GM19397 (cell line): ENCODE measurements at regions not wholly inside any gene's neighbourhood (a gene's known extent, or its start where the extent isn't known, plus 50 kb on each side); places are given as distances from the start of the nearest gene placed in this dataset.
"Not testable (repeated sequence)": the region's sequence is repeated elsewhere in the genome, so short reads cannot be mapped to it uniquely, and the experiment has no call there.

Source experiments
- ATAC-seq: cut with Tn5 transposase; IDR thresholded peaks from one replicate; pipeline ENCODE4 v1.9.1; 2021; ENCODE audit warnings: mild to moderate bottlenecking, moderate library complexity; ENCODE audit not compliant: unreplicated experiment

DNA sequence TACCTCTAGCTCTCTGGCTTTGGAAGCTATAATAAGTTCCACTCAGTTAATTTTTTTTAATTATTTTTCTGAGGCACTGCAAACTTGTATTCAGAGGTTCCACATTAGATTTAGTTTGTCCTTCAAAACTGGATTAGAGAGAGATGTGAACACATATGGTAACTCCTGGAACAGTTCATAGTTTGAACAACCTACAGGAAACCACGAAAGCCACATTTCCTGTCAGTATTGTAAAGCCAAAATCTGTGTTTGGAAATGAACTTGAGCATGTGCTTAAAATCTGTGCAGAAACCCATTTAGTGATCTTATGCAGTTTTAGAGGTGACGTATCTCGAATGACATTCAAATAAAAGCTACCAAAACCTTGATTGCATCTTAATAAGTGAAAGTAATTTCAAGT, 1952.0 kb downstream of the OLFM4 start:
- ATAC-seq: no peak

DNA sequence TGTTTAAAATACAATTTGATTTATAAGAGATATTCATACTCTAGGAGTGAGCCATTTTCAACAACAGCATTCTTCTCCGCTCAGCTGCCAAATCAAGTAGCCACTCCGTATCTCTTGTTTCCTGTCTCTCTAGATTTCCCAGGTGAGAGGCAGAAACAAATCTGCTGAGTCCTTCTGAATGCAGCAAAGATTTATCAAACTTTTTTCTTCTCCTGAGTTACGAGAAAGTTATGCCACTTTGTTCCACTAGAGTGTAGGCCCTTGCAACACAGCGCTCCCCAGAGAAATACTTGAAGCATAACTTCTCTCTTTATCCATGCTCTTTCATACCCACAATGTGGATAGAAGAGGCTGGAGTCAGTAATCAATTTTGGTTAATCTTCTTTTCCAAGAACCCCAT, 1960.8 kb downstream of the OLFM4 start:
- ATAC-seq: no peak

DNA sequence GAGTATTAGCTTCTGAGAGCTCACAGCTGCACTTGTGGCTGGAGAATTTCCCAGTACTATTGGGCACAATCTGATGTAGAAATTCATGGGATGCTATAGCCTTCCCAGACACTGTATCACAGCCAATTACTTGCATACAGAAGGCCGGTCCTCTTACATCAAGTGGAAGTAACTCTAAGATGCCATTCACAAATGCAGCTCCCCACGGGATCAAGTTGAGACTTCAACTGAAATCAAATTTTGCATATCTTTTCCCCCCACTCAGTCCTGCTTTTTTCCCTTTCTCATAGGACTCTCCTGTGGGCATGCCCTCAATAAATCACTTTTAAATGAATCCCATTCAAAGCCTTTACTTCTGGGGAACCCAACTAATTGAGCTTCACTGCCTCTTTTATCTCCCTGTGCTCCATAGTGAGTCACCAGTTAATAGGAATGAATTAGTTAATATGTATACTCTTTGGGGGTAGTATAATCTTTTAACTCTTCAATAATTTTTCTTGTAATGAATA, 1970.8 kb downstream of the OLFM4 start:
- no peak for ATAC-seq

GRCh38 chr13:55000043-55000442, 1971.4 kb downstream of the OLFM4 start:
- no peak for ATAC-seq

DNA sequence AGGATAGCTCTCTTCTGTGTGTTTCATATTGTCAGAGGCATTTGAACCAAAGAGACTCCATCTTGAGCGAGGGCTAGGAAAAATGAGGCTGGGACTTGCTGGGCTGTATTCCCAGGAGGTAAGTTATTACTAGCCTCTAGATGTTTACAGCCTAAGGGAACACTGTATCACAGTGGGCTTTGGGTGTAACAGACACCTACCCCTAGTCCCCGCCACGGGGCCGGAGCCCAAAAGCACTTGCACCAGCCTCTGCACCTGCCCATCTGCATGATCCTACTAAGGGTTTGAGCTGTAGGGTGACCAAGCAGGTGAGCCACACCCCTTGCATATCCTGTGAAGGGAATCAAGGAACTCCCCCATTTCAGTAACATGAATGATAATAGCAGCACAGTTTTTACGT, 1972.2 kb downstream of the OLFM4 start:
- no peak for ATAC-seq

DNA sequence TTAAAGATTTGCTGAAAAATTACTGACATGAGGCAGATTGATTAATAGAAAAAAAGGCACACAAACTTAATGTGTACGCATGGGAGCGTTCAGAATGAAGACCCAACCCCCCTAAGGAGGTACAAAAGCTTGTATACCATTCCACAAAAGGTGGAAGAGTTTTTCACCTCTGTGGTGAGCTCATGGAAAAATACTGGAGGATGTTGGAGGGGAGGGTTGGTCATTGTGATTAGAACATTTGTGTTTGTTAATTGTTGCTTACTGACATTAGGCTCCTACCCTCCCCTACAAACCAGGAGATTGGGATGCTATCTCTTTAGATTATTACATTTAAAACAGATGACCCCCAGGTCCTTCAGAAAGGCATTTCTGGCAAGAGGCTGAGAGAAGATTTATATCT, 1973.3 kb downstream of the OLFM4 start:
- no peak for ATAC-seq

DNA sequence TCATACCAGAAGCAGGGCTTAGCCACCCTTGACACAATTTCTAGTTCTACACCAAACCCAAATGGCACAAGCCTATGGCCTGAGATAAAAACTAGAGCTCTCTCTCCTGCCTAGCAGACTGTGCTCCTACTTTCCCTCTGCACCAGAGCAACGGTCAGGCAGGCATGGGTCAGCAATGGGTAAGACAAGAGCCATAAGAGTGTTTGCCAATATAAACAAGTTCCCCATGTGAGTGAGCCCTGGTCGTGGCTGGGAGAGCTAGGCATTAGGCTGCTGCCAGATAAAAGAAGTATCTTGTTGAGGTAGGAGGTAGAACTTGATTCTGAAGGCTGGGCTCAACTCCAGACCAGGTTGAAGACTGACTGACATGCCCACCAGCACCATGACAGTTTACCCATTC, 1979.1 kb downstream of the OLFM4 start:
- no peak for ATAC-seq

GRCh38 chr13:55013051-55013450, 1984.4 kb downstream of the OLFM4 start:
- ATAC-seq: no peak

- ATAC-seq: no peak
Observed at GRCh38 chr13:55029280-55029679, 2000.7 kb downstream of the OLFM4 start.

DNA sequence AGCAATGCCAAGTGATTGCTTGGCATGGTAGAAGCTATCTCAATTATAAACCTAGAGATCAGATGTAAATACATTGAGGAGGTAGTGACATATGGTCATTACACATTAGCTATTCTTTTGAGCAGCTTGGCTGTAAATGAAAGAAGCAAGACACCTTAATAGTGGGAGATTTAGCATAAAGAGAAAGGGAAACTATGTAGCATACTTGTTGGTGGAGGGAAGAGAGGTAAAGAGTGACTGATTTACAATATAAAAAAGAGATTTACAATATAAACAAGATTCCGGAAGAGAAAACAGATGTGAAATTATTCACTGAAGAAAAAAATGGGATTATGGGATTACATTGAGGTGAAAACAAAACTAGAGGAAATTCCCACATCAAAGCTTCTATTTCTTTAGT, 2009.6 kb downstream of the OLFM4 start:
- ATAC-seq: no peak

- not testable (repeated sequence) for ATAC-seq
Observed at GRCh38 chr13:55053891-55054550, 2025.4 kb downstream of the OLFM4 start.

DNA sequence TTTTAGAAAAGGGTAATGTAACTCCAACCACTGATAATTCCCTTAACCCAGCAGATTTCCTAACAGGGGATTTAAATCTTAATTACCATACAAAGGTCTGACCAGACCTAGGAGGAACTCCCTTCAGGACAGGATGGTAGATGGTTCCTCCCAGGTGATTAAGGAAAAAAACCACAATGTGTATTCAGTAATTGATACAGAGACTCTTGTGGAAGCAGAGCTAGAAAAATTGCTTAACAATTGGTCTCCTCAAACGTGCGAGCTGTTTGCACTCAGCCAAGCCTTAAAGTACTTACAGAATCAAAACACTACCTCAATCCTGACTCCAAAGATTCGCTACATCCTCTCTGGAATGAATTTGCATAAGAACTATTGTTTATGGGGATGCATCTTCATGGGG, 2027.1 kb downstream of the OLFM4 start:
- not testable (repeated sequence) for ATAC-seq

GRCh38 chr13:55062662-55063061, 2034.0 kb downstream of the OLFM4 start:
- no peak for ATAC-seq

DNA sequence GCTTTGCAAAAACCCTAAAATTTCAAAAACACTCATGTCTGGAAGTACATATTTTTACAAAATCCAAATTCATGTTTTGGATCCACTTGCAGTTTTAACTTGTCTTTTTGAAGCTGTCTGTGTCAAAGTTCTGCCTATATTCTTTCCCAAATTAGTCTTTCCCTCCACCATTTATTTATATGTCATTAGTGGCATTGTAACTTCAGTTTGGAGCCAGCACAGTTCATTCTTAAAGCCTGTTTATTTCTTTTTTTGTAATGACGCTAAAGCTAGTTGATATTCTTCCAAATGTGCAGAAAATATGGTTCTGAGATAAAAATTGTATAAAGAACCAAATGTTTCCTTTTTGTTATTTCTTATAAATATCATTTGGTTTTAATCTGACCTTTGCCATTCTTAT, 2039.3 kb downstream of the OLFM4 start:
- no peak for ATAC-seq

- no peak for ATAC-seq
Observed at GRCh38 chr13:55069746-55070145, 2041.1 kb downstream of the OLFM4 start.

GRCh38 chr13:55073000-55073399, 2044.4 kb downstream of the OLFM4 start:
- ATAC-seq: no peak

DNA sequence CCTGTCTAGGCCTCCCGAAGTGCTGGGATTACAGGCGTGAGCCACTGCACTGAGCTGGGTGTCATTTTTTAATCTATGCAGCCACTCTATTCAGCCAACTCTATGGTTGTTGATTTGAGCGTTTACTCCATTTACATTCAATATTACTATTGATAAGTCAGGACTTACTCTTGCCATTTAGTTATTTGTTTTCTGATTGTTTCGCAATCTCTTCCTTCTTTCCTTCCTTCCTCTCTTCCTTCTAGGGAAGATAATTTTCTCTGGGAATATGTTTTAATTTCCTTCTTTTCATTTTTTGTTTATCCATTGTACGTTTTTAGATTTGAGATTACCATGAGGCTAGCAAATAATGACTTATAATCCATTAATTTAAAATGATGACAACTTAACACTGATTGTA, 2056.0 kb downstream of the OLFM4 start:
- no peak for ATAC-seq

GRCh38 chr13:55087085-55087484, 2053.6 kb upstream of the PRR20A start:
- ATAC-seq: no peak

- ATAC-seq: no peak
Observed at GRCh38 chr13:55090612-55091011, 2050.1 kb upstream of the PRR20A start.

DNA sequence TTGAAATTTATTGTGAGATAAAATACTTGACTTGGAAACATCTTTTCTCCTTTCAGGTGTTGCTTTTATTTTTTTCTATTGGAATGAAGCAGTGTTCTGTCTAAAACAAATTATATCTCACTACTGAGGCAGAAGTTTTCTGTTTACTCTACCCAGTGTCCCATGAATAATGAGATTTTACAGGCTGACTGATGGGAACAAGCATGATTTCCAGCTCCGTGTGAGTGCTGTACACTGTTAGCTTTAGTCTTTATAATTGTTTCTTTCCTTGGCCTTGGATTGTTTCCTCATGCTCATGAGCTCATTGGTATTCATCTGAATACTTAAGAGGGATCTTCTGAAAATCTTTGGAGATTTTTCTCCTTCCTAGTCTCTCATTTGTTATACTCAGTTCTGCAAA, 2049.5 kb upstream of the PRR20A start:
- no peak for ATAC-seq

DNA sequence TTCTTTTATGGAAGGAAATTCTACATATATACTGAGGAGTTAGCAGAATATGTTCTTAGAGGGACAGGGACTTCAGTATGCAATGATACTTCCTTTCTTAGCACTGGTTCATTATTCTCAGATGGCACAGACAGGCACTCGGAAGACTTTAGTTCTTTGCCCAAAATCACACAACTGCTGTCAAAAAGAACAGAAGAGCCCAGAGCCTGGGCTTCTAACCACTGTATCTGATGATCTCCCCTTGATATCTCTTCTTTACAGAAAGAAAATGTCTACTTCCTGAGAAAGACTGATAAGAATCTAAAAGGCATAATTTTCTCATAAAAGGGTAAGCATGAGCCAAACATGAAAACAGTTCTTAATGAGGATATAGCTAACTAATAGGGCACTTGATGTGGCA, 2034.2 kb upstream of the PRR20A start:
- no peak for ATAC-seq

- no peak for ATAC-seq
Observed at GRCh38 chr13:55120631-55121030, 2020.1 kb upstream of the PRR20A start.

GRCh38 chr13:55155046-55155445, 1985.7 kb upstream of the PRR20A start:
- no peak for ATAC-seq
